ENCODE measurements at regions not wholly inside any gene's neighbourhood (a gene's known extent, or its start where the extent isn't known, plus 50 kb on each side); places are given as distances from the start of the nearest gene placed in this dataset.
"Not testable (repeated sequence)": the region's sequence is repeated elsewhere in the genome, so short reads cannot be mapped to it uniquely, and the experiment has no call there.

DNA sequence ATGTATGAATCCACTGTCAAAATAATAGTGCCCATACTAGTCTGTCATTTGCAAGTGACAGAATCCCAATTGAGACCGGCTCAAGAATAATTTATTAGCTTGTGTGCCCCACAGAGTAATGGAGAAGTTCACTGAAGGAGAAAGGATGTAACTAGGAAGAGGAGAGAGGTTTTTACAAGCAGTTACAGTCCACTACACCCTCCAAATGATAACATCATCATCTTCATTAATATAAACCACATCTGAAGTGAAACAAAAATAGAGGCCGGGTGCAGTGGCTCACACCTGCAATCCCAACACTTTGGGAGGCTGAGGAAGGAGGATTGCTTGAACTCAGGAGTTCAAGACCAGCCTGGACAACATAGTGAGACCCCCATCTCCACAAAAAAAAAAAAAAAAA lies 226.8 kb downstream of the SKIDA1 start:
- no peak for DNase-seq
- intact Hi-C loops (cut with DNase I) = no loop called here

DNA sequence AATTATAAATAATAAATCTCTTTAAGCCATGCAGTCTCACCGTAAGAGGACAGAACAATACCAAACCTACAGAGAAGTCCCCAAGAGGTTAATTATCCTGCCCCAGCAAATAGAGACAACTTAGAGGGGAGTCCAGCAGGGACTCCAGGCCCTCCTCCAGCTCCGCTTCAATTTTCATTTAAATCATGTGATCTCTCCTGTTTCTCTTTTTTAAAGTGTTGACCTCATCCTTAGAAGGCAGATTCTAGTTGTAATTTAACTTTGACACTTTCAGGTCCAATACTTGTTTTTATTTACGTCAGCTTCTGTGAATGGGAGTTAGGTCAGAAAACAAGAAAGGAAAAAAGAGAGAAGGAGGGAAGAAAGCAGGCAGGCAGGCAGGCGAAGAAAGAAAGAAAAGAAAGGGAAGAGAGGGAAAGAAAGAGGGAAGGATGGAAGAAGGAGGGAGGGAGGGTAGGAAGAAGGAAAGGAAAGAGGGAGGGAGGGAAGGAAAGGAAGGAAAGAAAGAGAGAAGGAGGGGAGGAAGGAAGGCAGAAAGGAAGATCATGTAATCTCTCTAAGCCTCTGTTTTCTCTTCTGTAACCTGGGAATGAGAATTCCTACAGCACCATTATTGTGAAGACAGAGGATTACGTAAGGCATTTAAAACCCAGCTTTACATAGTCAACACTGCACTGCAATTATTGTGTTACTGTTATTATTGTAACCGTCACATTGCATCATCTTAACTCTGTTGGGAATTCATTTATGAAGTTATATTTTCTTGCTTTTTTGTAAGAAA lies 227.7 kb downstream of the SKIDA1 start:
- intact Hi-C loops (cut with DNase I) = no loop called here
- no peak for DNase-seq

DNA sequence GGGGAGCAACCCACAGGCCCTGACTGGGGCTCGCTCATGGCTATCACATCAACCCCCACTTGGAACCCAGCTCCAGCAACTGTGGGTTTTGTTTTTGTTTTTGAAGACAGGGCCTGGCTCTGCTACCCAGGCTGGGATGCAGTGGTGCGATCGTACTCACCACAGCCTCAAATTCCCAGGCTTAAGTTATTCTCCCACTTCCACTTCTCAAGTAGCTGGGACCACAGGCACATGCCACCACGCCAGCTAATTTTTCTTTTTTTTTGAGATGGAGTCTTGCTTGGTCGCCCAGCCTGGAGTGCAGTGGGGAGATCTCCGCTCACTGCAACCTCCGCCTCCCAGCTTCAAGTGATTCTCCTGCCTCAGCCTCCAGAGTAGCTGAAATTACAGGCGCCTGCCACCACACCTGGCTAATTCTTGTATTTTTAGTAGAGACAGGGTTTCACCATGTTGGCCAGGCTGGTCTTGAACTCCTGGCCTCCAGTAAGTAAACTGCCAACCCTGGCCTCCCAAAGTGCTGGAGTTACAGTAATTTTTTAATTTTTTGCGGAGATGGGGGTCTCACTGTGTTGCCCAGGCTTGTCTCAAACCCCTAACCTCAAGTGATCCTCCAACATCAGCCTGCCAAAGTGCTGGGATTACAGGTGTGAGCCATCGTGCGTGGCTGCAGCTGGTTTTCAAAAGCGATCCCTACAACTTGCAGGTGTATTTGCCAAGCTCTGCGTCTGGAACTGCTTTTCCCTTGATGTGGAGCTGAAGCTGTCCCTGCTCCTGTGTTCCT lies 228.7 kb downstream of the SKIDA1 start:
- intact Hi-C loops (cut with DNase I) = no loop called here
- no peak for DNase-seq

DNA sequence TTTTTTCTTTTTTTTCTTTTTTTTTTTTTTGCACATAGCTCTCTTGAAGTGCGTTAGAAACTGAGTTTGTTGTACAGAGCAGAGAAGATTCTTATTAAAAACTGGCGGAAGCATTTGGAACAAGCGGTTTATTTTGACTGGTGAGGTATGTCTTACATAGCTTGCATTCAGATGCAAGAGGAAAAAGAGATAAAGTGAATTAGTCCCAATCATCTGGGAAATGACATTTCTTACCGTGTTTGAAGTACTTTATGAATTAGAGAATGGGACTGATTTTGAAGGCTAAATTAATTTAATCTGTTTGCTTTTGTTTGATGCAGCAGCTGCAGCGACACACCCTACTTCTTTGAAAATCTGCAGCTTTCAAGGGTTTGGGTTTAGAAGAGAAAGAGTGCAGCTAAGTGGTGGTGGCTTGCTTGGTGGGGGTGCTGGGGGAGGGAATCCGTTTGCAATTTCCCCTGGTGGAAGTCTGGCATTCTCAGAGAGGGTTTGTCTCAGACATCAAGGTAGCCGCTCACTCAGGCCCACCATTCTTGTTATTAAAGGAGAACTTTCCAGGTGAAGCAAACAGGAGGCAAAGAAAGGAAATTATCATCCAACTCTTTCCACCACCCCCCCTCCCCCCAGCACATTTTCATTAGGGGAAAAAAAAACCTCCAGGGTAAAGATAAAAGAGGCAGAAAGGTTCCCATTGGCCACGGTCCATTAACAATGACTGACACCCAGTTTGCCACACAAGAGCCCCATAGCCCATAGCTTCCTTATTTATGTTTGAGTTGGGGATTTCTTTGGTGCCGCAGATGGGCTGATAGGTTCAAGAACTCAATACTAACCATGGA lies 231.7 kb downstream of the SKIDA1 start:
- no peak for DNase-seq
- intact Hi-C loops (cut with DNase I) = no loop called here

DNA sequence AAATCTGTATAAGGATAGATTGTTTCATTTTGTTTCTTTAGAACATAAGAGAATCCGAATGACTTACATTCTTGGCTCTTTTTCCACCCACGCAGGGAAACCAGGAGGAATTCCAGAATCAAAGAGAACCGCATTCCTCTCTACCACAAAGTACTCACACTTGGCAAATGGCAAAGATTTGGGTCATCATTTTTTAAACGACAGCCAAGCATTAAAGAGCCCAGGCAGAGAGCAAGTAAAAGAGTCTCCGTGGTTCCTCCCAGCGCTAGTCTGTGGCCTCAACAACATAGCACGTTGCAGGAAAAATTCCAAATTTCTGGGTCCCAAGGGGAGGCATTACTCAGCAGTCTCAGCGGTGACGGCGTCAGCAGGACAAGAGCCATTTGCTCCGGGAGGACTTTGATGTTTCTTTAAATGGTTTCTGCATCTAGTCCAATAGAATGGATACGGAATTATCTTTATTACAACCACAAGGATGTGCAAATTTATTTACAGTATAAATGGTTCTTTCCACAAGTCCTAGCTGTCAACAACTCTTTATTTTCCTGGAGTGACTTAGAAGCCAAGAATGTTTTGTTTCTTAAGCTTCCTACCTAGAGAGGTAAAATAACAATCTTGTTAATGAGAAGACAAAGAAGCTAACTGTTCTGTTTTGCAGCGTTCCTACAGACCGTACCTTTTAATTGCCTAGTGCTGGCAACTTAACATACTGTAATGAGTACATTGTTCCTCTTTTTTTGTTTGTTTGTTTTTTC lies 232.5 kb downstream of the SKIDA1 start:
- DNase-seq = peak in 6 of 10 donors; percentile 16 to 84 (median 46)
- intact Hi-C loops (cut with DNase I) = no loop called here

- DNase-seq = no peak
- intact Hi-C loops (cut with DNase I) = no loop called here
Measured at GRCh38 chr10:21290499-21291160, 234.9 kb downstream of the SKIDA1 start.

GRCh38 chr10:21289961-21290360 lies 235.5 kb downstream of the SKIDA1 start:
- intact Hi-C loops (cut with DNase I) = no loop called here
- no peak for DNase-seq

DNA sequence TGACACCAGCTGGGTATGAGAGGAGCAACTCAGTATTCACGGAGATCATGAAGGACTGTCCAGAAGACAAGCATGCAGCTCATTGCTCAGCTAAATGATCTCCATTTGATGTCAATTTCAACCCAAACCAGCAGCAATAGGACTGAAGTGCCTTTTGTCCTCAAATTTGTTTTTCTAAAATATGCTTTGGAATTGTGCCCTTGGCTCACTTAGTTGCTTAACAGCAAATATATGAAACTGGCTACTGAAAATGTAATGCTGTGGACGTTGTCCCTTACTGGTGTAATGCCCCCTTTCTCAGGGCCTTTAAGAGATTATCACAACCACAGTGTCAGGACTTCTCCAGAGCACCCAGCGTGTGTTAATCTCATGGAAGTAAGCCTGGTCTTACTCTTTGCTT lies 236.2 kb downstream of the SKIDA1 start:
- intact Hi-C loops (cut with DNase I) = no loop called here
- no peak for DNase-seq

GRCh38 chr10:21285742-21286331 lies 239.6 kb downstream of the SKIDA1 start:
- intact Hi-C loops (cut with DNase I) = no loop called here
- DNase-seq = no peak

- no peak for DNase-seq
- intact Hi-C loops (cut with DNase I) = no loop called here
Measured at GRCh38 chr10:21285207-21285606, 240.3 kb downstream of the SKIDA1 start.

- intact Hi-C loops (cut with DNase I) = no loop called here
- no peak for DNase-seq
Measured at GRCh38 chr10:21284301-21284700, 241.2 kb downstream of the SKIDA1 start.

DNA sequence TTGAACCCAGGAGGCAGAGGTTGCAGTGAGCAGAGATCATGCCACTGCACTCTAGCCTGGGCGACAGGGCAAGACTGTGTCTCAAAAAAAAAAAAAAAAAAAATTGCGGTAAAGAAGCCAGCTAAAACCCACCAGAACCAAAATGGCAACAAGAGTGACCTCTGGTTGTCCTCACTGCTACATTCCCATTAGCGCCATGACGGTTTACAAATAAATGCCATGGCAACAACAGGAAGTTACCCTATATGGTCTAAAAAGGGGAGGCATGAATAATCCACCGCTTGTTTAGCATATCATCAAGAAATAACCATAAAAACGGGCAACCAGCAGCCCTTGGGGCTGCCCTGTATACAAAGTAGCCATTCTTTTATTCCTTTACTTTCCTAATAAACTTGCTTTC lies 242.4 kb downstream of the SKIDA1 start:
- DNase-seq; intact Hi-C loops (cut with DNase I): not testable (repeated sequence)

DNA sequence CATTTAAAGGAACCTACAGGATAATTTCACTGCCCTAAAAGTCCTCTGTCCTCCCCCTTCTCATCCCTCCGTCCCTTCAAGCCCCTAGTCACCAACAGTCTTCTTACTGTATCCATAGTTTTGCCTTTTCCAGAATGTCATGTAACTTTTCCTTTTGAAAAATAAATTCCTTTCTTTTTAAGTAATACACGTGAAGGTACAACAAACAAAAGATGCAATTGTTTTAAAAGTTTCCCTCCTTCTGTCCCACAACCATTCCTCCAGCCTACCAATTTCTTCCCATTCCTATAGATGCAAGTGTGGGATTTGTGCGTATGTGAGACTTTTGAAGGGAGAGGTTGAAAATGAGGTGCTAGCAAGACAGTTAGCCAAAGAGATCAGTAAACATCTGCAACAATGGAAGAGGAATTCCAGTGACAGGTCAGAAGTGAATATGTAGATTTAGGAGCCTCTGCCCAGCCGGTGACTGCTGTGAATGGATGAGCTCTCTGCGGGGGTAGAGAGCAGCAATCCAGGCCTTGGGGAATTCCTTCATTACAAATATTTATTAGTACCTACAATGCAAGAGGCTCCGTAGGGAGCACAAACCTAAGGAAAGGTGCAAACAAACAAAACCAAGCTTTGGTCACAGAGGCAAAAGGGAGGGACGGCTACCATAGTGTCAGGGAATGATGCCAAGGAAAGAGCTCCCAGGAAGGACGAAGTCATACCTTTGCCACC lies 243.6 kb downstream of the SKIDA1 start:
- intact Hi-C loops (cut with DNase I) = no loop called here
- no peak for DNase-seq

DNA sequence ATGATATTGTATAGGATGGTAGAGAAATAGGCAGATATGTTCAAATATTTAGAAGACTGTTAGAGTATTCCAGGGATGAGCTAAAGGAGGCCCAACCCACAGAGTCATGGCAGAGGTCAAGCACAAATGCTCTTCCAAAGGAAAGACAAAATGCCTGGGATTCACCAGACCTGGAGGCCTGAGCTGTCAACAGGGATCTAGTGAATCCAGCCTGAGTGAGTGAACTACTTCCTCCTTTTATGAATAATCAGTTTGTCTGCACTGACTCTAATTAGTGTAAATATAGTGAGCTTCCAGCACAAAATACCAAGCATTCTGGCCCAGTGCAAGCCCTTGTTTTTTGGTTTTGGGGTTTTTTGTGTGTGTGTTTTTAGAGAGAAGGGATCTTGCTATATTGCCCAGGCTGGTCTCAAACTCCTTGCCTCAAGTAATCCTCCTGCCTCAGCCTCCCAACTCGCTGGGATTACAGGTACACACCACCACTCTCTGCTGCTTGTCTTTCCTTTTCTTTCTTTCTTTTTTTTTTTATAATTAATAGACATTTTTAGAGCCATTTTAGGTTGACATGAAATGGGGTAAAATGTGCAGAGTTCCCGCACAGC lies 244.4 kb downstream of the SKIDA1 start:
- intact Hi-C loops (cut with DNase I) = no loop called here
- no peak for DNase-seq

DNA sequence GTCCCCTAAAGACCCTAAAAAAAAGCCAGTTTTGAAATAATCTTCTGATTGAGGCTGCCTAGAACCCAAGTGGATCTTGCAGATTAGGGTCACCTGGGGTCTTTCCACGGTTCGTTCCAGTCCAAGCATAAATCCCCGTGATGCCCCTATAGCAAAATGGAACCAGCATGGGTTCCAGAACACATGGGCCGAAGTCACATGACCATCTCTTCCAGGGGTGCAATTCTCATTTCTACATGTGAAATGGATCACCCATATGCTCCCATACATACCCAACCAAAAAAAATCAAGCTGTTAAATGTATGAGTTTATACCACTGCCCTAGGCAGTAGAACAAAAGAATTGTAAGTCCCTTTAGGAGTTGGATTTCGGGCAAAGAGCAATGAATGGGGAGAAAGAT lies 245.4 kb downstream of the SKIDA1 start:
- intact Hi-C loops (cut with DNase I) = no loop called here
- DNase-seq = no peak

DNA sequence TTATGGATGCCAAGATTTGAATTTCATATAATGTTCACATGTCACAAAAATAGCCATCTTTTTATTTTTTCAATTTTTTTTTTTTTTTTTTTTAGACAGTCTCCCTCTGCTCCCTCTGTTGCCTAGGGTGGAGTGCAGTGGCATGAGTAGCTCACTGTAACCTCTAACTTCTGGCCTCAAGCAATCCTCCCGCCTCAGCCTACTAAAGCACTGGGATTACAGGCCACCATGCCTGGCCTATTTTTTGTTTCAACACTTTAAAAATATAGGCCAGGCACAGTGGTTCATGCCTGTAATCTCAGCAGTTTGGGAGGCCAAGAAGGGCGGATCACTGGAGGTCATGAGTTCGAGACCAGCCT lies 246.3 kb downstream of the SKIDA1 start:
- intact Hi-C loops (cut with DNase I) = loop anchor here (5.0 kb wide), 1 partner anchor 218 kb away; no protein-coding TSS in a partner anchor
- no peak for DNase-seq

GRCh38 chr10:21278491-21279216 lies 246.8 kb downstream of the SKIDA1 start:
- peak; percentile 58 to 96 (median 84) for DNase-seq
- intact Hi-C loops (cut with DNase I) = loop anchor here (5.0 kb wide), 1 partner anchor 219 kb away; no protein-coding TSS in a partner anchor

Data from posterior cingulate gyrus (tissue), 11 donors.